HepG2 (cell line): ENCODE measurements at regions not wholly inside any gene's neighbourhood (a gene's known extent, or its start where the extent isn't known, plus 50 kb on each side); places are given as distances from the start of the nearest gene placed in this dataset.

Source experiments
- ATAC-seq: fragments of 200-7000 bp; cut with Tn5 transposase; 3 replicates; pipeline ENCODE4 v1.9.1; 2020; ENCODE audit warnings: mild to moderate bottlenecking, moderate library complexity
- BruUV-seq: library from RNA; stranded (reverse); fragments of 400-500 nt; replicated peaks from 2 replicates; lab custom pipeline; 2021; lab: Mats Ljungman, UMichigan
- CTCF ChIA-PET: fragments of 300-600 bp; formaldehyde crosslinking; extraction: SDS; loops from one replicate; lab custom pipeline; 2021; ENCODE audit warnings: low total read pairs, inconsistent platforms, low intra/inter-chr PET ratio; lab: Yijun Ruan, JAX
- POLR2A ChIA-PET: fragments of 350-600 bp; sonication (Branson Sonifier 250); formaldehyde crosslinking; loops from one replicate; lab custom pipeline; 2020; ENCODE audit warnings: antibody characterized with exemption, inconsistent platforms; lab: Yijun Ruan, JAX
- DNase-seq: peaks from one replicate; pipeline ENCODE4 v3.0.0-alpha.2; 2015; ENCODE audit warnings: low spot score
- FAIRE-seq: peaks from 3 replicates; lab custom pipeline; 2011; peaks lifted over from hg19 to GRCh38; lab: Jason Lieb, UNC
- H2AFZ ChIP-seq: one replicate; pipeline ENCODE4 v1.6.1; 2011; ENCODE audit warnings: low read length, inconsistent platforms
- H3K27ac ChIP-seq: fragments of 300-600 bp; 3 replicates; pipeline ENCODE4 v1.8.0; 2011; ENCODE audit warnings: mixed run types, mild to moderate bottlenecking, mixed read lengths, low read length, inconsistent platforms; ENCODE audit not compliant: insufficient read depth; ENCODE audit errors: extremely low read length
- H3K27me3 ChIP-seq, 2 experiments: fragments of 200-600 bp in 1 of 2; 2 replicates in 1 of 2; 3 replicates in 1 of 2; pipeline versions ENCODE4 v1.6.0 to v1.8.0; 2011; ENCODE audit warnings: low read length in 2 of 2, mild to moderate bottlenecking in 2 of 2, moderate library complexity in 2 of 2, inconsistent platforms in 1 of 2; ENCODE audit not compliant: insufficient read depth in 2 of 2, control insufficient read depth in 1 of 2
- H3K36me3 ChIP-seq, 2 experiments: fragments of 200-600 bp in 1 of 2; replicated peaks in 1 of 2; 2 replicates in 1 of 2; 3 replicates in 1 of 2; pipeline versions ENCODE4 v1.5.1 to v1.8.0; 2011; ENCODE audit warnings: low read length in 2 of 2, inconsistent platforms in 1 of 2; ENCODE audit not compliant: insufficient read depth in 2 of 2, control insufficient read depth in 1 of 2
- H3K4me1 ChIP-seq: 2 replicates; pipeline ENCODE4 v1.5.1; 2012; ENCODE audit warnings: low read length, inconsistent platforms; ENCODE audit not compliant: insufficient read depth
- H3K4me2 ChIP-seq: 2 replicates; pipeline ENCODE4 v1.6.0; 2011; ENCODE audit warnings: low read depth, low read length, inconsistent platforms
- H3K4me3 ChIP-seq, 3 experiments: fragments of 200-600 bp in 1 of 3; sonication (generic), shearing (Covaris generic) in 1 of 3; replicated peaks in 1 of 3; 2 replicates each; pipeline ENCODE4 v1.5.1; 2011 to 2016; ENCODE audit warnings: low read length in 3 of 3, inconsistent platforms in 2 of 3, low read depth in 2 of 3, mild to moderate bottlenecking in 2 of 3, control low read depth in 1 of 3, mixed read lengths in 1 of 3; ENCODE audit not compliant: insufficient read depth in 1 of 3
- H3K79me2 ChIP-seq: one replicate; pipeline ENCODE4 v1.6.1; 2011; ENCODE audit warnings: low read length, inconsistent platforms; ENCODE audit not compliant: insufficient read depth
- H3K9ac ChIP-seq: 2 replicates; pipeline ENCODE4 v1.6.0; 2011; ENCODE audit warnings: mild to moderate bottlenecking, low read depth, low read length, inconsistent platforms; ENCODE audit not compliant: insufficient read depth
- H3K9me3 ChIP-seq: 2 replicates; pipeline ENCODE4 v1.5.1; 2012; ENCODE audit warnings: mild to moderate bottlenecking, low read length
- H4K20me1 ChIP-seq: 2 replicates; pipeline ENCODE4 v1.6.0; 2011; ENCODE audit warnings: inconsistent platforms, mild to moderate bottlenecking, low read length, moderate library complexity; ENCODE audit not compliant: insufficient read depth
- CEBPG ChIP-seq: IDR thresholded peaks from 2 replicates; pipeline ENCODE4 v1.6.1; 2016
- KDM5B ChIP-seq: sonication (generic); formaldehyde crosslinking; IDR thresholded peaks from 2 replicates; pipeline ENCODE4 v1.4.0; 2020; ENCODE audit warnings: missing genetic modification reagents, mild to moderate bottlenecking, borderline replicate concordance
- NFKB2 ChIP-seq: sonication (generic); formaldehyde crosslinking; IDR thresholded peaks from 2 replicates; pipeline ENCODE4 v1.4.0; 2020; ENCODE audit warnings: missing genetic modification reagents, borderline replicate concordance
- RFX5 ChIP-seq: IDR thresholded peaks from 2 replicates; pipeline ENCODE4 v1.6.1; 2011; ENCODE audit warnings: low read depth, low read length, improper control_type of control experiment
- SKI ChIP-seq: fragments of 450-650 bp; IDR thresholded peaks from one replicate; pipeline ENCODE4 v1.6.1; 2018; ENCODE audit warnings: mild to moderate bottlenecking; ENCODE audit not compliant: partially characterized antibody
- SSRP1 ChIP-seq: IDR thresholded peaks from 2 replicates; pipeline ENCODE4 v1.6.1; 2016; ENCODE audit warnings: control low read depth
- TBL1XR1 ChIP-seq: fragments of 150-350 bp; IDR thresholded peaks from 2 replicates; pipeline ENCODE4 v1.6.1; 2014; ENCODE audit warnings: borderline replicate concordance, low read length; ENCODE audit not compliant: partially characterized antibody
- TCF12 ChIP-seq, 2 experiments: fragments of 450-650 bp in 1 of 2; sonication (generic) in 1 of 2; formaldehyde crosslinking in 1 of 2; IDR thresholded peaks; 2 replicates each; pipeline versions ENCODE4 v1.6.1 to v1.8.0; 2017 to 2022; ENCODE audit warnings: antibody characterized with exemption in 1 of 2, mild to moderate bottlenecking in 1 of 2, missing genetic modification reagents in 1 of 2, moderate library complexity in 1 of 2
- ZBTB21 ChIP-seq: sonication (generic); formaldehyde crosslinking; IDR thresholded peaks from 2 replicates; pipeline ENCODE4 v1.4.0; 2020; ENCODE audit warnings: missing genetic modification reagents
- ZNF101 ChIP-seq: sonication (generic); formaldehyde crosslinking; IDR thresholded peaks from 2 replicates; pipeline ENCODE4 v1.4.0; 2020; ENCODE audit warnings: mild to moderate bottlenecking, low read depth, missing genetic modification reagents, borderline replicate concordance
- ZNF17 ChIP-seq: sonication (generic); formaldehyde crosslinking; IDR thresholded peaks from 2 replicates; pipeline ENCODE4 v1.5.0; 2020; ENCODE audit warnings: mild to moderate bottlenecking, missing genetic modification reagents
- ZNF264 ChIP-seq: sonication (generic); formaldehyde crosslinking; IDR thresholded peaks from 2 replicates; pipeline ENCODE4 v1.4.0; 2020; ENCODE audit warnings: missing genetic modification reagents
- ZNF280D ChIP-seq: sonication (generic); formaldehyde crosslinking; IDR thresholded peaks from 2 replicates; pipeline ENCODE4 v1.5.1; 2020; ENCODE audit warnings: mild to moderate bottlenecking, missing genetic modification reagents
- ZNF501 ChIP-seq: sonication (generic); formaldehyde crosslinking; IDR thresholded peaks from 2 replicates; pipeline ENCODE4 v1.5.1; 2020; ENCODE audit warnings: mild to moderate bottlenecking, moderate library complexity, missing genetic modification reagents
- ZNF580 ChIP-seq: IDR thresholded peaks from 2 replicates; pipeline ENCODE4 v1.6.1; 2016; ENCODE audit warnings: low read depth, borderline replicate concordance
- WGBS: methylation state at CpG from one replicate; pipeline ENCODE4 v1.1.6; 2017; ENCODE audit warnings: low lambda C conversion rate; 5-methylcytosine and 5-hydroxymethylcytosine counted together
- in situ Hi-C: cut with HindIII; loops from 2 replicates; pipeline ENCODE4 v1.10.0; 2017; ENCODE audit warnings: low pct_unique_long_range_greater_than_20kb; ENCODE audit not compliant: extremely low pct_ligation_motif_present
- intact Hi-C: fragments of 100-400 bp; cut with micrococcal nuclease; formaldehyde crosslinking; loops from one replicate; pipeline ENCODE4 v1.10.0; 2022; ENCODE audit not compliant: unreplicated experiment

- no peak for ATAC-seq
These were observed 420.9 kb downstream of the IRX2 start for GRCh38 chr5:2330325-2331130.

GRCh38 chr5:2329741-2330140, 421.7 kb downstream of the IRX2 start:
- POLR2A ChIA-PET: no interaction called here
- no TSS peak for BruUV-seq
- no peak for ATAC-seq
- intact Hi-C loops (no loop called here), in situ Hi-C loops (no loop called here)
- Histone ChIP-seq H3K9ac (no peak overlapping the region), H3K4me1 (no peaks in the 10 kb centered on the region), H4K20me1 (no peaks in the 10 kb centered on the region), H3K27ac (no peak overlapping the region), H3K4me2 (no peak overlapping the region), H3K4me3 (no peak overlapping the region), H3K9me3 (no peaks in the 10 kb centered on the region), H3K27me3 (no peaks in the 10 kb centered on the region; a peak in 2 of 5 replicates), H3K36me3 (no peaks in the 10 kb centered on the region), H3K79me2 (no peaks in the 10 kb centered on the region), H2AFZ (no peak overlapping the region)
- CTCF ChIA-PET: no interaction called here
- TF ChIP-seq SKI: no peak
- no peak for TF ChIP-seq ZNF264 (CRISPR knock-in tag)
- TF ChIP-seq ZNF17 (CRISPR knock-in tag): no peak
- TF ChIP-seq ZNF501 (CRISPR knock-in tag): no peak
- TF ChIP-seq TBL1XR1: no peak
- TF ChIP-seq NFKB2 (CRISPR knock-in tag): no peak
- TF ChIP-seq ZNF580 (CRISPR knock-in tag): no peak
- no peak for TF ChIP-seq TCF12 (IDR thresholded peaks at IDR 0.05)
- TF ChIP-seq TCF12 (CRISPR knock-in tag; IDR thresholded peaks at IDR 0.05): no peak
- no peak for TF ChIP-seq ZNF280D (CRISPR knock-in tag)
- FAIRE-seq: no peak
- WGBS: 11% methylated on average over 9 of the region's 12 CpGs
- no peak for DNase-seq

More at GRCh38 chr5:2330325-2331130, 420.9 kb downstream of the IRX2 start:
- H3K4me2 ChIP-seq: no peak overlapping the region
- H3K4me3 ChIP-seq: no peak overlapping the region
- no TSS peak for BruUV-seq
- intact Hi-C loops (no loop called here), in situ Hi-C loops (no loop called here)
- WGBS: 55% methylated on average over 13 of the region's 13 CpGs
- H3K36me3 ChIP-seq: no peaks in the 10 kb centered on the region
- no peak for FAIRE-seq
- H3K27ac ChIP-seq: no peak overlapping the region
- no peaks in the 10 kb centered on the region for H3K9me3 ChIP-seq
- H2AFZ ChIP-seq: no peak overlapping the region
- no peak overlapping the region for H3K9ac ChIP-seq
- no peaks in the 10 kb centered on the region for H3K4me1 ChIP-seq
- no peak for DNase-seq
- CTCF ChIA-PET: no interaction called here
- TF ChIP-seq KDM5B (CRISPR knock-in tag) (no peak), RFX5 (no peak), SSRP1 (CRISPR knock-in tag) (no peak), ZBTB21 (CRISPR knock-in tag) (no peak), ZNF101 (CRISPR knock-in tag) (no peak), CEBPG (no peak)
- POLR2A ChIA-PET: no interaction called here
- no peaks in the 10 kb centered on the region; a peak in 1 of 5 replicates for H3K27me3 ChIP-seq
- H3K79me2 ChIP-seq: no peaks in the 10 kb centered on the region
- H4K20me1 ChIP-seq: no peaks in the 10 kb centered on the region
